ENCODE measurements at regions not wholly inside any gene's neighbourhood (a gene's known extent, or its start where the extent isn't known, plus 50 kb on each side); places are given as distances from the start of the nearest gene placed in this dataset.
"Not testable (repeated sequence)": the region's sequence is repeated elsewhere in the genome, so short reads cannot be mapped to it uniquely, and the experiment has no call there.

DNA sequence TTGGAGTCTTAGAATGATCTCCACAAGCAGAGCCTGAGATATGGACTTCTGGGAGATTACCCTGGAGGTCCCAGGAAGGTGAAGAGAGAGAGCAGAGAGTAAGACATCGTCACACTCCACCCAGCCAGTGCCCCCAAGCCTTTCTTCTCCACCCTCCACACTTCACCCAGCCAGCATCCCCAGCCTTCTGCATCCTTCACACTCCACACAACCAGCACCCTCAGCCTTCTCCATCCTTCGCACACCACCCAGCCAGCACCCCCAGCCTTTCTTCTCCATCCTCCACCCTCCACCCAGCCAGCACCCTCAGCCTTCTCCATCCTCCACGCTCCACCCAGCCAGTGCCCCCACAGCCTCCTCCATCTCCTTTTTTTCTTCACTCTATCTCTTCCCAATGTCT is 603.9 kb upstream of the B3GAT1 start:
- Histone ChIP-seq H3K23ac (ENCODE audit: insufficient read length, low read depth, low read length) (no peak overlapping the region), H3K79me2 (ENCODE audit: insufficient read depth, low read length) (no peaks in the 10 kb centered on the region), H2BK120ac (ENCODE audit: low read depth, low read length, poor library complexity, severe bottlenecking) (no peak overlapping the region), H3T11ph (ENCODE audit: low read length) (no peak overlapping the region), H3K27ac (ENCODE audit: insufficient read length, low read depth, low read length) (no peak overlapping the region), H3K79me1 (ENCODE audit: insufficient read depth, low read depth, low read length, poor library complexity, severe bottlenecking) (no peaks in the 10 kb centered on the region), H3K18ac (ENCODE audit: insufficient read length, low read depth, low read length) (no peak overlapping the region), H3K14ac (ENCODE audit: insufficient read depth, low read length) (no peak overlapping the region), H3K4me1 (ENCODE audit: insufficient read depth, low read length) (no peaks in the 10 kb centered on the region), H3K23me2 (ENCODE audit: insufficient read length, low read depth, low read length, poor library complexity, severe bottlenecking) (no peaks in the 10 kb centered on the region), H3K4me2 (ENCODE audit: insufficient read depth, insufficient read length, low read length) (no peak overlapping the region), H3K27me3 (ENCODE audit: insufficient read depth, low read length) (no peaks in the 10 kb centered on the region), H3K56ac (ENCODE audit: insufficient read length, low read depth, low read length) (no peak overlapping the region), H4K91ac (ENCODE audit: insufficient read length, low read depth, low read length) (no peak overlapping the region), H2BK20ac (ENCODE audit: low read depth, low read length, poor library complexity, severe bottlenecking) (no peak overlapping the region), H2BK15ac (ENCODE audit: low read depth, low read length) (no peak overlapping the region), H4K20me1 (ENCODE audit: control insufficient read depth, insufficient read depth, insufficient read length) (no peaks in the 10 kb centered on the region), H4K8ac (replicated peaks; ENCODE audit: insufficient read length, low read depth, low read length) (no peak overlapping the region), H3K9me3 (ENCODE audit: control insufficient read depth, low read depth, low read length) (peaks cover 5% of the 10 kb centered on the region), H3K4ac (ENCODE audit: low read depth, low read length) (no peak overlapping the region), H2BK5ac (ENCODE audit: insufficient read length, low read length) (no peak overlapping the region), H2AFZ (ENCODE audit: low read length) (no peak overlapping the region), H2BK12ac (ENCODE audit: insufficient read length, low read depth, low read length) (no peak overlapping the region), H3K9ac (ENCODE audit: extremely low read depth, insufficient read length, low read length) (no peak overlapping the region), H4K5ac (ENCODE audit: insufficient read length, low read depth, low read length) (no peak overlapping the region), H2AK5ac (ENCODE audit: insufficient read length, low read length) (no peak overlapping the region)
- WGBS (ENCODE audit: extremely low coverage, insufficient read length, low lambda C conversion rate), result no CpG with 5 or more reads among the region's 3 CpGs
- peaks cover 0 to 8% of the 10 kb centered on the region in 2 experiments; a peak in 2 of 4 replicates for H3K4me1 Mint-ChIP-seq
- peaks cover 0 to 15% (median 6%) of the 10 kb centered on the region in 3 experiments; a peak in 4 of 7 replicates for H3K36me3 Mint-ChIP-seq (ENCODE audit: insufficient read depth in 1 of 3, low read depth in 3 of 3)
- DNase-seq, result no peak
- H3K4me3 Mint-ChIP-seq, result no peak overlapping the region
- TF ChIP-seq, protein P1, sequence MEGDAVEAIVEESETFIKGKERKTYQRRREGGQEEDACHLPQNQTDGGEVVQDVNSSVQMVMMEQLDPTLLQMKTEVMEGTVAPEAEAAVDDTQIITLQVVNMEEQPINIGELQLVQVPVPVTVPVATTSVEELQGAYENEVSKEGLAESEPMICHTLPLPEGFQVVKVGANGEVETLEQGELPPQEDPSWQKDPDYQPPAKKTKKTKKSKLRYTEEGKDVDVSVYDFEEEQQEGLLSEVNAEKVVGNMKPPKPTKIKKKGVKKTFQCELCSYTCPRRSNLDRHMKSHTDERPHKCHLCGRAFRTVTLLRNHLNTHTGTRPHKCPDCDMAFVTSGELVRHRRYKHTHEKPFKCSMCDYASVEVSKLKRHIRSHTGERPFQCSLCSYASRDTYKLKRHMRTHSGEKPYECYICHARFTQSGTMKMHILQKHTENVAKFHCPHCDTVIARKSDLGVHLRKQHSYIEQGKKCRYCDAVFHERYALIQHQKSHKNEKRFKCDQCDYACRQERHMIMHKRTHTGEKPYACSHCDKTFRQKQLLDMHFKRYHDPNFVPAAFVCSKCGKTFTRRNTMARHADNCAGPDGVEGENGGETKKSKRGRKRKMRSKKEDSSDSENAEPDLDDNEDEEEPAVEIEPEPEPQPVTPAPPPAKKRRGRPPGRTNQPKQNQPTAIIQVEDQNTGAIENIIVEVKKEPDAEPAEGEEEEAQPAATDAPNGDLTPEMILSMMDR (conservative IDR thresholded peaks at IDR 0.05), result no peak
- peaks cover 21 to 24% of the 10 kb centered on the region in 2 experiments for H3K9me3 Mint-ChIP-seq
- H3K27ac Mint-ChIP-seq, result no peak overlapping the region
- H3K27me3 Mint-ChIP-seq (ENCODE audit: low read depth), result no peaks in the 10 kb centered on the region; the same call in 1 of the 2 replicates

DNA sequence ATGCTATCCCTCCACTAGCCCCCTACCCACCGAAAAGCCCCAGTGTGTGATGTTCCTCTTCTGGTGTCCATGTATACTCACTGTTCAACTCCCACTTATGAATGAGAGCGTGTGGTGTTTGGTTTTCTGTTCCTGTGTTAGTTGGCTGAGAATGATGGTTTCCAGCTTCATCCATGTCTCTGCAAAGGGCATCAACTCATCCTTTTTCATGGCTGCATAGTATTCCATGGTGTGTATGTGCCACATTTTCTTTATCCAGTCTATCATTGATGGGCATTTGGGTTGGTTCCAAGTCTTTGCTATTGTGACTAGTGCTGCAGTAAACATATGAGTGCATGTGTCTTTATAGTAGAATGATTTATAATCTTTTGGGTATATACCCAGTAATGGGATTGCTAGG is 599.3 kb upstream of the B3GAT1 start:
- not testable (repeated sequence) for H3K79me1 ChIP-seq (ENCODE audit: insufficient read depth, low read depth, low read length, poor library complexity, severe bottlenecking); H2AFZ ChIP-seq (ENCODE audit: low read length); H2BK120ac ChIP-seq (ENCODE audit: low read depth, low read length, poor library complexity, severe bottlenecking); DNase-seq; H3K18ac ChIP-seq (ENCODE audit: insufficient read length, low read depth, low read length); H3K27ac Mint-ChIP-seq; H3K27me3 Mint-ChIP-seq (ENCODE audit: low read depth); H4K20me1 ChIP-seq (ENCODE audit: control insufficient read depth, insufficient read depth, insufficient read length); H3K14ac ChIP-seq (ENCODE audit: insufficient read depth, low read length); H3K27me3 ChIP-seq (ENCODE audit: insufficient read depth, low read length); H3K9ac ChIP-seq (ENCODE audit: extremely low read depth, insufficient read length, low read length); H3K36me3 Mint-ChIP-seq (ENCODE audit: insufficient read depth in 1 of 3, low read depth in 3 of 3); H3K4me2 ChIP-seq (ENCODE audit: insufficient read depth, insufficient read length, low read length); H3K27ac ChIP-seq (ENCODE audit: insufficient read length, low read depth, low read length); H3K9me3 ChIP-seq (ENCODE audit: control insufficient read depth, low read depth, low read length); H3K23me2 ChIP-seq (ENCODE audit: insufficient read length, low read depth, low read length, poor library complexity, severe bottlenecking); H4K91ac ChIP-seq (ENCODE audit: insufficient read length, low read depth, low read length); H3T11ph ChIP-seq (ENCODE audit: low read length); H4K8ac ChIP-seq (replicated peaks; ENCODE audit: insufficient read length, low read depth, low read length); H3K4me3 Mint-ChIP-seq; H2BK15ac ChIP-seq (ENCODE audit: low read depth, low read length); H3K4me1 ChIP-seq (ENCODE audit: insufficient read depth, low read length); H4K5ac ChIP-seq (ENCODE audit: insufficient read length, low read depth, low read length); H3K4ac ChIP-seq (ENCODE audit: low read depth, low read length); H2AK5ac ChIP-seq (ENCODE audit: insufficient read length, low read length); H3K56ac ChIP-seq (ENCODE audit: insufficient read length, low read depth, low read length); H2BK5ac ChIP-seq (ENCODE audit: insufficient read length, low read length); H2BK20ac ChIP-seq (ENCODE audit: low read depth, low read length, poor library complexity, severe bottlenecking); H2BK12ac ChIP-seq (ENCODE audit: insufficient read length, low read depth, low read length); H3K79me2 ChIP-seq (ENCODE audit: insufficient read depth, low read length); H3K23ac ChIP-seq (ENCODE audit: insufficient read length, low read depth, low read length)
- Mint-ChIP-seq H3K9me3 (peaks cover 9 to 14% of the 10 kb centered on the region in 2 experiments), H3K4me1 (peaks cover 20 to 21% of the 10 kb centered on the region in 2 experiments)
- WGBS (ENCODE audit: extremely low coverage, insufficient read length, low lambda C conversion rate), result no CpG with 5 or more reads among the region's 2 CpGs
